Large intestine (tissue), 3 donors: ENCODE measurements at regions not wholly inside any gene's neighbourhood (a gene's known extent, or its start where the extent isn't known, plus 50 kb on each side); places are given as distances from the start of the nearest gene placed in this dataset.

ENCODE experiments used
- DNase-seq, 2 donors: peaks; one replicate each; pipeline versions ENCODE4 v3.0.0 to v3.0.0-alpha.2; 2013
- H3K27ac ChIP-seq: one replicate; pipeline ENCODE4 v1.5.1; 2013; ENCODE audit warnings: low read length
- H3K27me3 ChIP-seq: 2 replicates; pipeline ENCODE4 v1.6.1; 2013; ENCODE audit warnings: low read length; ENCODE audit not compliant: control insufficient read depth, insufficient read depth
- H3K36me3 ChIP-seq: 2 replicates; pipeline ENCODE4 v1.6.1; 2013; ENCODE audit warnings: low read length; ENCODE audit not compliant: control insufficient read depth, insufficient read depth
- H3K4me1 ChIP-seq: one replicate; pipeline ENCODE4 v1.6.1; 2013; ENCODE audit warnings: low read length; ENCODE audit not compliant: control insufficient read depth, insufficient read depth
- H3K4me3 ChIP-seq: one replicate; pipeline ENCODE4 v1.5.1; 2013; ENCODE audit warnings: low read length
- H3K9me3 ChIP-seq: one replicate; pipeline ENCODE4 v1.6.1; 2013; ENCODE audit warnings: mild to moderate bottlenecking, low read depth, low read length, moderate library complexity; ENCODE audit not compliant: control insufficient read depth
- WGBS: methylation state at CpG from one replicate; pipeline ENCODE4 v1.1.5; 2013; ENCODE audit warnings: low lambda C conversion rate; ENCODE audit not compliant: insufficient coverage; 5-methylcytosine and 5-hydroxymethylcytosine counted together

GRCh38 chr16:80200079-80200478, 340.7 kb upstream of the DYNLRB2 start:
- no peaks in the 10 kb centered on the region for H3K9me3 ChIP-seq
- H3K27ac ChIP-seq: no peak overlapping the region
- H3K4me3 ChIP-seq: no peak overlapping the region
- DNase-seq: no peak
- no CpG with 5 or more reads among the region's 3 CpGs for WGBS
- H3K27me3 ChIP-seq: no peaks in the 10 kb centered on the region
- no peaks in the 10 kb centered on the region for H3K36me3 ChIP-seq
- peaks cover 2% of the 10 kb centered on the region for H3K4me1 ChIP-seq

GRCh38 chr16:80199614-80200013, 341.2 kb upstream of the DYNLRB2 start:
- Histone ChIP-seq H3K36me3 (no peaks in the 10 kb centered on the region), H3K9me3 (no peaks in the 10 kb centered on the region), H3K4me3 (no peak overlapping the region), H3K4me1 (peaks cover 2% of the 10 kb centered on the region), H3K27me3 (no peaks in the 10 kb centered on the region), H3K27ac (no peak overlapping the region)
- WGBS: no CpG with 5 or more reads among the region's 3 CpGs
- DNase-seq: no peak

- Histone ChIP-seq H3K27me3 (no peaks in the 10 kb centered on the region), H3K36me3 (no peaks in the 10 kb centered on the region), H3K4me3 (no peak overlapping the region), H3K4me1 (peaks cover 2% of the 10 kb centered on the region), H3K27ac (no peak overlapping the region), H3K9me3 (no peaks in the 10 kb centered on the region)
- no CpG with 5 or more reads among the region's 7 CpGs for WGBS
- peak; percentile 7 to 23 for DNase-seq
Measured at GRCh38 chr16:80198311-80199299, 342.2 kb upstream of the DYNLRB2 start.

- 50% methylated on average over 1 of the region's 4 CpGs for WGBS
- no peaks in the 10 kb centered on the region for H3K36me3 ChIP-seq
- no peaks in the 10 kb centered on the region for H3K9me3 ChIP-seq
- H3K4me1 ChIP-seq: peaks cover 2% of the 10 kb centered on the region
- no peak overlapping the region for H3K4me3 ChIP-seq
- peak; percentile 3 to 15 for DNase-seq
- no peak overlapping the region for H3K27ac ChIP-seq
- H3K27me3 ChIP-seq: no peaks in the 10 kb centered on the region
Measured at GRCh38 chr16:80197741-80198201, 343.0 kb upstream of the DYNLRB2 start.

GRCh38 chr16:80191928-80192327, 348.9 kb upstream of the DYNLRB2 start:
- Histone ChIP-seq H3K4me3 (no peak overlapping the region), H3K36me3 (no peaks in the 10 kb centered on the region), H3K27me3 (no peaks in the 10 kb centered on the region), H3K9me3 (no peaks in the 10 kb centered on the region), H3K27ac (no peak overlapping the region), H3K4me1 (no peaks in the 10 kb centered on the region)
- no CpG with 5 or more reads among the region's 3 CpGs for WGBS
- no peak for DNase-seq

GRCh38 chr16:80189476-80190175, 351.2 kb upstream of the DYNLRB2 start:
- Histone ChIP-seq H3K4me3 (no peak overlapping the region), H3K9me3 (no peaks in the 10 kb centered on the region), H3K4me1 (no peaks in the 10 kb centered on the region), H3K27me3 (no peaks in the 10 kb centered on the region), H3K27ac (no peak overlapping the region), H3K36me3 (no peaks in the 10 kb centered on the region)
- no peak for DNase-seq
- 83% methylated on average over 1 of the region's 7 CpGs for WGBS

- Histone ChIP-seq H3K9me3 (no peaks in the 10 kb centered on the region), H3K4me1 (no peaks in the 10 kb centered on the region), H3K4me3 (no peak overlapping the region), H3K36me3 (no peaks in the 10 kb centered on the region), H3K27ac (no peak overlapping the region), H3K27me3 (no peaks in the 10 kb centered on the region)
- no peak for DNase-seq
- WGBS: 88% methylated on average over 1 of the region's 1 CpG
Measured at GRCh38 chr16:80176114-80176513, 364.7 kb upstream of the DYNLRB2 start.

GRCh38 chr16:80175011-80175410, 365.8 kb upstream of the DYNLRB2 start:
- WGBS: no CpG with 5 or more reads among the region's 1 CpG
- Histone ChIP-seq H3K4me3 (no peak overlapping the region), H3K27ac (no peak overlapping the region), H3K27me3 (no peaks in the 10 kb centered on the region), H3K4me1 (no peaks in the 10 kb centered on the region), H3K9me3 (no peaks in the 10 kb centered on the region), H3K36me3 (no peaks in the 10 kb centered on the region)
- no peak for DNase-seq

GRCh38 chr16:80174416-80174815, 366.4 kb upstream of the DYNLRB2 start:
- Histone ChIP-seq H3K4me1 (no peaks in the 10 kb centered on the region), H3K4me3 (no peak overlapping the region), H3K36me3 (no peaks in the 10 kb centered on the region), H3K27me3 (no peaks in the 10 kb centered on the region), H3K9me3 (no peaks in the 10 kb centered on the region), H3K27ac (no peak overlapping the region)
- WGBS: 100% methylated on average over 1 of the region's 2 CpGs
- DNase-seq: no peak

- no peak for DNase-seq
- Histone ChIP-seq H3K4me3 (no peak overlapping the region), H3K9me3 (no peaks in the 10 kb centered on the region), H3K36me3 (no peaks in the 10 kb centered on the region), H3K27me3 (no peaks in the 10 kb centered on the region), H3K4me1 (no peaks in the 10 kb centered on the region), H3K27ac (no peak overlapping the region)
- no CpG with 5 or more reads among the region's 4 CpGs for WGBS
Measured at GRCh38 chr16:80171746-80172145, 369.0 kb upstream of the DYNLRB2 start.
